SK-N-SH treated with all-trans-retinoic acid at 6 μM for 48 hours (cell line): ENCODE measurements at regions not wholly inside any gene's neighbourhood (a gene's known extent, or its start where the extent isn't known, plus 50 kb on each side); places are given as distances from the start of the nearest gene placed in this dataset.

Experiments used
- ATAC-seq: fragments of 200-7000 bp; cut with Tn5 transposase; 3 replicates; pipeline ENCODE4 v1.9.1; 2020; ENCODE audit warnings: mild to moderate bottlenecking, moderate library complexity
- ARNTL ChIP-seq: fragments of 450-650 bp; formaldehyde crosslinking; IDR thresholded peaks from 2 replicates; pipeline ENCODE4 v1.5.0; 2020; ENCODE audit warnings: low read depth, mild to moderate bottlenecking, moderate library complexity, borderline replicate concordance
- BACH2 ChIP-seq: fragments of 250-450 bp; sonication (Bioruptor Pico); IDR thresholded peaks from 2 replicates; pipeline ENCODE4 v1.9.0; 2021; ENCODE audit warnings: mild to moderate bottlenecking, borderline replicate concordance
- ESRRG ChIP-seq: fragments of 250-450 bp; sonication (Bioruptor Pico); IDR thresholded peaks from 2 replicates; pipeline ENCODE4 v1.6.1; 2021; ENCODE audit warnings: mild to moderate bottlenecking
- GLIS3 ChIP-seq: fragments of 250-450 bp; sonication (Bioruptor Pico); IDR thresholded peaks from 2 replicates; pipeline ENCODE4 v1.5.0; 2020; ENCODE audit warnings: mild to moderate bottlenecking, moderate library complexity
- ISL1 ChIP-seq: fragments of 250-450 bp; sonication (Bioruptor Pico); IDR thresholded peaks from 2 replicates; pipeline ENCODE4 v2.1.2; 2022; ENCODE audit warnings: mild to moderate bottlenecking, moderate library complexity
- OSR1 ChIP-seq: fragments of 250-450 bp; sonication (Bioruptor Pico); IDR thresholded peaks from 2 replicates; pipeline ENCODE4 v1.8.0; 2022; ENCODE audit warnings: moderate library complexity, mild to moderate bottlenecking, inconsistent platforms
- POU6F1 ChIP-seq: fragments of 250-450 bp; sonication (Bioruptor Pico); IDR thresholded peaks from 2 replicates; pipeline ENCODE4 v1.8.0; 2021; ENCODE audit warnings: low read depth, mild to moderate bottlenecking, moderate library complexity, borderline replicate concordance
- PPARA ChIP-seq: fragments of 250-450 bp; sonication (Bioruptor Pico); IDR thresholded peaks from 2 replicates; pipeline ENCODE4 v1.5.0; 2020; ENCODE audit warnings: mild to moderate bottlenecking, borderline replicate concordance
- SNAI2 ChIP-seq: fragments of 250-450 bp; sonication (Bioruptor Pico); IDR thresholded peaks from 2 replicates; pipeline ENCODE4 v1.5.0; 2020; ENCODE audit warnings: mild to moderate bottlenecking, moderate library complexity
- TCF4 ChIP-seq: fragments of 250-450 bp; sonication (Bioruptor Pico); IDR thresholded peaks from 2 replicates; pipeline ENCODE4 v1.8.0; 2021; ENCODE audit warnings: mild to moderate bottlenecking, moderate library complexity, borderline replicate concordance
- TOX ChIP-seq: fragments of 250-450 bp; sonication (Bioruptor Pico); IDR thresholded peaks from 2 replicates; pipeline ENCODE4 v1.8.0; 2021; ENCODE audit warnings: mild to moderate bottlenecking, moderate library complexity, borderline replicate concordance
- ZC3H10 ChIP-seq: fragments of 250-450 bp; sonication (Bioruptor Pico); IDR thresholded peaks from 2 replicates; pipeline ENCODE4 v1.5.1; 2021; ENCODE audit warnings: mild to moderate bottlenecking, moderate library complexity
- ZFP3 ChIP-seq: fragments of 250-450 bp; sonication (Bioruptor Pico); IDR thresholded peaks from 2 replicates; pipeline ENCODE4 v1.5.0; 2020; ENCODE audit warnings: mild to moderate bottlenecking, moderate library complexity
- ZFP30 ChIP-seq: fragments of 450-650 bp; formaldehyde crosslinking; IDR thresholded peaks from 2 replicates; pipeline ENCODE4 v1.5.0; 2022; ENCODE audit warnings: mild to moderate bottlenecking, moderate library complexity
- ZNF70 ChIP-seq: fragments of 450-650 bp; formaldehyde crosslinking; IDR thresholded peaks from 2 replicates; pipeline ENCODE4 v1.5.0; 2020; ENCODE audit warnings: mild to moderate bottlenecking, moderate library complexity
- ZNF8 ChIP-seq: fragments of 450-650 bp; formaldehyde crosslinking; IDR thresholded peaks from 2 replicates; pipeline ENCODE4 v1.5.0; 2020; ENCODE audit warnings: mild to moderate bottlenecking, moderate library complexity
- TF ChIP-seq, protein P1 (sequence below): fragments of 250-450 bp; sonication (Bioruptor Pico); IDR thresholded peaks from 2 replicates; pipeline ENCODE4 v1.5.0; 2020; ENCODE audit warnings: mild to moderate bottlenecking, moderate library complexity
- TF ChIP-seq, protein P2 (sequence below): fragments of 250-450 bp; sonication (Bioruptor Pico); IDR thresholded peaks from 2 replicates; pipeline ENCODE4 v1.5.1; 2021; ENCODE audit warnings: mild to moderate bottlenecking, moderate library complexity
- TF ChIP-seq, protein P3 (sequence below): fragments of 250-450 bp; sonication (Bioruptor Pico); IDR thresholded peaks from 2 replicates; pipeline ENCODE4 v1.5.1; 2020; ENCODE audit warnings: low read depth, mild to moderate bottlenecking, moderate library complexity

DNA sequence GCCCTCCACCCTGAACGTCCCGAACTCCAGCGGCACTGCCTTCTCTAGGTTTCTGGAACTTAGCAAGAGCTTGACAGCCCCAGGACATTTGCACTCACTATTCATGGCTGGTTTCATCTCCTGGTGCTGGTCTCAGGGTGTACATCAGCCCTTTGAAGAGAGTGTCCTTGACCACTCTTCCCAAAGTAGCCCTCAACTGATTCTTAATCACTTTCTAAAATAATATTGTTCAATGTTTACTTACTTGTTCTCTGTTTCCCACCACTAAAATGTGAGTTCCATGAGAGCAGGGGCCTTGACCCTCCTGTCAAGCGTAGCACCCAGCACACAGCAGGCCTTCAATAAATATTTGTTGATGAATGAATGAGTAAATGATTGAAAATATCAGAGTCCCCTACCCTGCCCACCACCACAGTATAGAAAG, 262.5 kb downstream of the RHOU start:
- ATAC-seq: no peak
- TF ChIP-seq ZNF70: no peak
- TF ChIP-seq OSR1 (CRISPR knock-in tag): no peak
- no peak for TF ChIP-seq TCF4
- TF ChIP-seq, protein P1, sequence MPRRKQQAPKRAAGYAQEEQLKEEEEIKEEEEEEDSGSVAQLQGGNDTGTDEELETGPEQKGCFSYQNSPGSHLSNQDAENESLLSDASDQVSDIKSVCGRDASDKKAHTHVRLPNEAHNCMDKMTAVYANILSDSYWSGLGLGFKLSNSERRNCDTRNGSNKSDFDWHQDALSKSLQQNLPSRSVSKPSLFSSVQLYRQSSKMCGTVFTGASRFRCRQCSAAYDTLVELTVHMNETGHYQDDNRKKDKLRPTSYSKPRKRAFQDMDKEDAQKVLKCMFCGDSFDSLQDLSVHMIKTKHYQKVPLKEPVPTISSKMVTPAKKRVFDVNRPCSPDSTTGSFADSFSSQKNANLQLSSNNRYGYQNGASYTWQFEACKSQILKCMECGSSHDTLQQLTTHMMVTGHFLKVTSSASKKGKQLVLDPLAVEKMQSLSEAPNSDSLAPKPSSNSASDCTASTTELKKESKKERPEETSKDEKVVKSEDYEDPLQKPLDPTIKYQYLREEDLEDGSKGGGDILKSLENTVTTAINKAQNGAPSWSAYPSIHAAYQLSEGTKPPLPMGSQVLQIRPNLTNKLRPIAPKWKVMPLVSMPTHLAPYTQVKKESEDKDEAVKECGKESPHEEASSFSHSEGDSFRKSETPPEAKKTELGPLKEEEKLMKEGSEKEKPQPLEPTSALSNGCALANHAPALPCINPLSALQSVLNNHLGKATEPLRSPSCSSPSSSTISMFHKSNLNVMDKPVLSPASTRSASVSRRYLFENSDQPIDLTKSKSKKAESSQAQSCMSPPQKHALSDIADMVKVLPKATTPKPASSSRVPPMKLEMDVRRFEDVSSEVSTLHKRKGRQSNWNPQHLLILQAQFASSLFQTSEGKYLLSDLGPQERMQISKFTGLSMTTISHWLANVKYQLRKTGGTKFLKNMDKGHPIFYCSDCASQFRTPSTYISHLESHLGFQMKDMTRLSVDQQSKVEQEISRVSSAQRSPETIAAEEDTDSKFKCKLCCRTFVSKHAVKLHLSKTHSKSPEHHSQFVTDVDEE (CRISPR knock-in tag): no peak
- no peak for TF ChIP-seq TOX
- no peak for TF ChIP-seq ZNF8 (CRISPR knock-in tag)
- TF ChIP-seq ZFP3 (CRISPR knock-in tag): no peak
- TF ChIP-seq, protein P2, sequence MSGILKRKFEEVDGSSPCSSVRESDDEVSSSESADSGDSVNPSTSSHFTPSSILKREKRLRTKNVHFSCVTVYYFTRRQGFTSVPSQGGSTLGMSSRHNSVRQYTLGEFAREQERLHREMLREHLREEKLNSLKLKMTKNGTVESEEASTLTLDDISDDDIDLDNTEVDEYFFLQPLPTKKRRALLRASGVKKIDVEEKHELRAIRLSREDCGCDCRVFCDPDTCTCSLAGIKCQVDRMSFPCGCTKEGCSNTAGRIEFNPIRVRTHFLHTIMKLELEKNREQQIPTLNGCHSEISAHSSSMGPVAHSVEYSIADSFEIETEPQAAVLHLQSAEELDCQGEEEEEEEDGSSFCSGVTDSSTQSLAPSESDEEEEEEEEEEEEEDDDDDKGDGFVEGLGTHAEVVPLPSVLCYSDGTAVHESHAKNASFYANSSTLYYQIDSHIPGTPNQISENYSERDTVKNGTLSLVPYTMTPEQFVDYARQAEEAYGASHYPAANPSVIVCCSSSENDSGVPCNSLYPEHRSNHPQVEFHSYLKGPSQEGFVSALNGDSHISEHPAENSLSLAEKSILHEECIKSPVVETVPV (CRISPR knock-in tag): no peak
- TF ChIP-seq, all 23 proteins: peak for 0

DNA sequence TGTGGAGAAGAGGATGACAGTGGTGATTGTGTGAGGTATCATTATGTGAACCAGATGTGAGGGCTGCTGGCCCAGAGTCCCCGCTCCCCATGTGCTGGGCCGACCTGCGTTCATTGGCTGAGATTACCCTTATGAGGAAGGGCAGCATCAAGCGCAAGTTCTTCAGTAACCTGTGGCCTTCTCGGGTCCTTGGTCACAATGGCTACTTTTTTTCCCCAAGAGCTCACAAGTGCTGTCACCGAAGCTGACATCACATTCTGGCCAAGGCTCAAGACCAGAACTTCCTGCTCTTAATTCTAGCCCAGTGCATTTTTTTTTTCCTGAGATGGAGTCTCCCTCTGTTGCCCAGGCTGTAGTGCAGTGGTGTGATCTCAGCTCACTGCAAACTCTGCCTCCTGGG, 262.9 kb downstream of the RHOU start:
- no peak for ATAC-seq
- no peak for TF ChIP-seq TCF4
- TF ChIP-seq ZFP30: no peak
- TF ChIP-seq PPARA (CRISPR knock-in tag): no peak
- no peak for TF ChIP-seq BACH2 (CRISPR knock-in tag)
- TF ChIP-seq SNAI2 (CRISPR knock-in tag): no peak
- no peak for TF ChIP-seq GLIS3
- TF ChIP-seq POU6F1 (CRISPR knock-in tag): no peak
- TF ChIP-seq ESRRG (CRISPR knock-in tag): no peak
- no peak for TF ChIP-seq ZC3H10
- no peak for TF ChIP-seq ZFP3 (CRISPR knock-in tag)
- TF ChIP-seq, protein P2 (CRISPR knock-in tag): no peak
- TF ChIP-seq, protein P1 (CRISPR knock-in tag): no peak
- TF ChIP-seq ZNF8 (CRISPR knock-in tag): no peak
- TF ChIP-seq ARNTL (CRISPR knock-in tag): no peak
- TF ChIP-seq ISL1 (CRISPR knock-in tag): no peak
- TF ChIP-seq, protein P3, sequence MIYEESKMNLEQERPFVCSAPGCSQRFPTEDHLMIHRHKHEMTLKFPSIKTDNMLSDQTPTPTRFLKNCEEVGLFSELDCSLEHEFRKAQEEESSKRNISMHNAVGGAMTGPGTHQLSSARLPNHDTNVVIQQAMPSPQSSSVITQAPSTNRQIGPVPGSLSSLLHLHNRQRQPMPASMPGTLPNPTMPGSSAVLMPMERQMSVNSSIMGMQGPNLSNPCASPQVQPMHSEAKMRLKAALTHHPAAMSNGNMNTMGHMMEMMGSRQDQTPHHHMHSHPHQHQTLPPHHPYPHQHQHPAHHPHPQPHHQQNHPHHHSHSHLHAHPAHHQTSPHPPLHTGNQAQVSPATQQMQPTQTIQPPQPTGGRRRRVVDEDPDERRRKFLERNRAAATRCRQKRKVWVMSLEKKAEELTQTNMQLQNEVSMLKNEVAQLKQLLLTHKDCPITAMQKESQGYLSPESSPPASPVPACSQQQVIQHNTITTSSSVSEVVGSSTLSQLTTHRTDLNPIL (CRISPR knock-in tag): no peak
- no peak for TF ChIP-seq ZNF70
- TF ChIP-seq OSR1 (CRISPR knock-in tag): no peak
